Endothelial cell of umbilical vein (primary cell): ENCODE measurements at regions not wholly inside any gene's neighbourhood (a gene's known extent, or its start where the extent isn't known, plus 50 kb on each side); places are given as distances from the start of the nearest gene placed in this dataset.

Experiments used
- BruUV-seq: library from RNA; stranded (reverse); fragments of 400-500 nt; replicated peaks from 2 replicates; lab custom pipeline; 2021; lab: Mats Ljungman, UMichigan
- CTCF ChIA-PET: fragments of 300-600, 350-600 bp; sonication (Branson Sonifier 250); formaldehyde crosslinking; loops from one replicate; lab custom pipeline; 2021; ENCODE audit warnings: antibody characterized with exemption, inconsistent platforms; lab: Charles Lee
- POLR2A ChIA-PET: fragments of 300-600, 350-600 bp; sonication (Branson Sonifier 250); formaldehyde crosslinking; loops from one replicate; lab custom pipeline; 2021; ENCODE audit warnings: antibody characterized with exemption, inconsistent platforms; lab: Charles Lee
- DNase-seq: peaks from one replicate; pipeline ENCODE4 v3.0.0-alpha.2; 2011; ENCODE audit warnings: low read depth, low spot score
- FAIRE-seq: peaks from 2 replicates; lab custom pipeline; 2011; peaks lifted over from hg19 to GRCh38; lab: Jason Lieb, UNC
- H2AFZ ChIP-seq: 2 replicates; pipeline ENCODE4 v1.6.0; 2012; ENCODE audit warnings: low read depth, low read length, control low read depth, inconsistent platforms
- H3K27ac ChIP-seq: 2 replicates; pipeline ENCODE4 v1.5.1; 2011; ENCODE audit warnings: low read depth, mild to moderate bottlenecking, control low read depth, low read length, moderate library complexity; ENCODE audit not compliant: insufficient read depth
- H3K27me3 ChIP-seq, 2 experiments: 2 replicates each; pipeline versions ENCODE4 v1.6.0 to v1.6.1; 2011; ENCODE audit warnings: low read length in 2 of 2, mixed read lengths in 1 of 2; ENCODE audit not compliant: control insufficient read depth in 2 of 2, insufficient read depth in 2 of 2
- H3K36me3 ChIP-seq, 2 experiments: 2 replicates in 1 of 2; 3 replicates in 1 of 2; pipeline ENCODE4 v1.5.1; 2011; ENCODE audit warnings: low read length in 2 of 2, mild to moderate bottlenecking in 1 of 2, moderate library complexity in 1 of 2; ENCODE audit not compliant: control insufficient read depth in 2 of 2, insufficient read depth in 2 of 2; ENCODE audit errors: extremely low read depth in 1 of 2
- H3K4me1 ChIP-seq: 3 replicates; pipeline ENCODE4 v1.5.1; 2011; ENCODE audit warnings: mild to moderate bottlenecking, low read length; ENCODE audit not compliant: control insufficient read depth, insufficient read depth; ENCODE audit errors: extremely low read depth
- H3K4me2 ChIP-seq: 2 replicates; pipeline ENCODE4 v1.6.1; 2011; ENCODE audit warnings: low read length, control low read depth, mixed read lengths; ENCODE audit not compliant: insufficient read depth
- H3K4me3 ChIP-seq, 3 experiments: fragments of 200-600 bp in 1 of 3; sonication (generic), shearing (Covaris generic) in 1 of 3; replicated peaks in 1 of 3; 2 replicates each; pipeline ENCODE4 v1.5.1; 2011 to 2016; ENCODE audit warnings: control low read depth in 3 of 3, low read length in 3 of 3, mild to moderate bottlenecking in 2 of 3, inconsistent platforms in 1 of 3, low read depth in 1 of 3, moderate library complexity in 1 of 3; ENCODE audit not compliant: insufficient read depth in 1 of 3
- H3K79me2 ChIP-seq: 2 replicates; pipeline ENCODE4 v1.6.0; 2012; ENCODE audit warnings: low read length, inconsistent platforms; ENCODE audit not compliant: control insufficient read depth, insufficient read depth
- H3K9ac ChIP-seq: replicated peaks from 2 replicates; pipeline ENCODE3; 2011; ENCODE audit warnings: low read length, control low read depth; ENCODE audit not compliant: insufficient read depth; ENCODE audit errors: extremely low read depth
- H3K9me1 ChIP-seq: replicated peaks from 3 replicates; pipeline ENCODE4 v1.6.0; 2011; ENCODE audit warnings: mild to moderate bottlenecking, low read length; ENCODE audit not compliant: control insufficient read depth, insufficient read depth; ENCODE audit errors: extremely low read depth
- H3K9me3 ChIP-seq: replicated peaks from 2 replicates; pipeline ENCODE4 v1.5.1; 2012; ENCODE audit warnings: low read length, inconsistent platforms; ENCODE audit not compliant: control insufficient read depth, insufficient read depth
- H4K20me1 ChIP-seq: replicated peaks from 2 replicates; pipeline ENCODE3; 2011; ENCODE audit warnings: mild to moderate bottlenecking, low read length; ENCODE audit not compliant: control insufficient read depth, insufficient read depth; ENCODE audit errors: extremely low read depth
- CTCF ChIP-seq, 2 donors: IDR thresholded peaks; 1 replicate in 1 of 2; 2 replicates in 1 of 2; pipeline ENCODE4 v1.5.1; 2011; ENCODE audit warnings: low read length in 2 of 2, mild to moderate bottlenecking in 2 of 2, moderate library complexity in 2 of 2, control low read depth in 1 of 2, inconsistent platforms in 1 of 2, low read depth in 1 of 2; ENCODE audit not compliant: insufficient read depth in 1 of 2; ENCODE audit errors: extremely low read depth in 1 of 2
- EZH2 ChIP-seq: IDR thresholded peaks from 2 replicates; pipeline ENCODE4 v1.6.1; 2012; ENCODE audit warnings: borderline replicate concordance, low read depth, mild to moderate bottlenecking, moderate library complexity, low read length, inconsistent platforms; ENCODE audit not compliant: severe bottlenecking
- FOS ChIP-seq: IDR thresholded peaks from 2 replicates; pipeline ENCODE4 v1.6.1; 2011; ENCODE audit warnings: mild to moderate bottlenecking, low read length, moderate library complexity, borderline replicate concordance; ENCODE audit not compliant: insufficient read depth
- GATA2 ChIP-seq: IDR thresholded peaks from 2 replicates; pipeline ENCODE4 v1.7.0; 2011; ENCODE audit warnings: low read depth, mild to moderate bottlenecking, moderate library complexity, mixed read lengths, low read length; ENCODE audit not compliant: insufficient read length, insufficient read depth
- JUN ChIP-seq: IDR thresholded peaks from 2 replicates; pipeline ENCODE4 v1.6.1; 2011; ENCODE audit warnings: borderline replicate concordance, low read depth; ENCODE audit not compliant: insufficient read length, insufficient read depth
- MAX ChIP-seq: IDR thresholded peaks from 2 replicates; pipeline ENCODE4 v1.6.1; 2011; ENCODE audit not compliant: insufficient read depth, insufficient read length
- MYC ChIP-seq: IDR thresholded peaks from one replicate; pipeline ENCODE4 v1.6.1; 2011; ENCODE audit warnings: mild to moderate bottlenecking, low read depth, low read length
- POLR2A ChIP-seq: IDR thresholded peaks from 2 replicates; pipeline ENCODE4 v1.6.1; 2012; ENCODE audit warnings: low read depth, mild to moderate bottlenecking, control low read depth, low read length
- POLR2AphosphoS5 ChIP-seq: IDR thresholded peaks from 2 replicates; pipeline ENCODE4 v1.6.1; 2012; ENCODE audit warnings: low read depth, mild to moderate bottlenecking, control low read depth, low read length, moderate library complexity; ENCODE audit not compliant: insufficient read depth
- dilution Hi-C: fragments of 300-500 bp; cut with MboI; formaldehyde crosslinking; loops from one replicate; pipeline ENCODE4 v1.15.0; 2019; ENCODE audit warnings: low sequenced_read_pairs; ENCODE audit not compliant: extremely low pct_ligation_motif_present
- intact Hi-C: fragments of 100-400 bp; cut with micrococcal nuclease; formaldehyde crosslinking; loops from one replicate; pipeline ENCODE4 v1.10.0; 2022

- ChIA-PET CTCF (no interaction called here), POLR2A (no interaction called here)
- Histone ChIP-seq H3K27me3 (no peaks in the 10 kb centered on the region), H2AFZ (no peak overlapping the region), H3K79me2 (no peaks in the 10 kb centered on the region), H3K9me3 (no peaks in the 10 kb centered on the region), H3K9ac (no peak overlapping the region), H3K36me3 (no peaks in the 10 kb centered on the region), H4K20me1 (no peaks in the 10 kb centered on the region), H3K9me1 (no peaks in the 10 kb centered on the region), H3K4me1 (no peaks in the 10 kb centered on the region), H3K4me2 (no peak overlapping the region), H3K27ac (no peak overlapping the region), H3K4me3 (no peak overlapping the region)
- dilution Hi-C loops (no loop called here), intact Hi-C loops (no loop called here)
- no TSS peak for BruUV-seq
- FAIRE-seq (no peak), DNase-seq (no peak)
- no peak for TF ChIP-seq POLR2A
- TF ChIP-seq FOS: no peak
- no peak for TF ChIP-seq GATA2
- no peak for TF ChIP-seq EZH2
- no peak for TF ChIP-seq JUN
- TF ChIP-seq MAX: no peak
- no peak for TF ChIP-seq CTCF (IDR thresholded peaks at IDR 0.05; ENCODE audit: extremely low read depth in 1 of 2, insufficient read depth in 1 of 2, low read depth in 1 of 2, low read length in 2 of 2)
- no peak for TF ChIP-seq MYC
- TF ChIP-seq POLR2AphosphoS5: no peak
These were observed 114.8 kb upstream of the GSC start for GRCh38 chr14:94884616-94885230.
